ENCODE measurements at regions not wholly inside any gene's neighbourhood (a gene's known extent, or its start where the extent isn't known, plus 50 kb on each side); places are given as distances from the start of the nearest gene placed in this dataset.

- Histone ChIP-seq H3K27me3 (no peaks in the 10 kb centered on the region), H3K9me3 (no peaks in the 10 kb centered on the region), H3K27ac (no peak overlapping the region), H3K4me1 (ENCODE audit: control insufficient read depth in 1 of 2, insufficient read depth in 1 of 2, low read depth in 1 of 2, low read length in 1 of 2) (no peaks in the 10 kb centered on the region), H3K4me3 (ENCODE audit: low read depth in 1 of 2, low read length in 1 of 2) (no peak overlapping the region), H3K36me3 (no peaks in the 10 kb centered on the region)
- TF ChIP-seq CTCF (IDR thresholded peaks at IDR 0.05): no peak
Observed at GRCh38 chr1:221801773-221802516, 60.1 kb upstream of the DUSP10 start.

GRCh38 chr1:221801251-221801661 lies 59.4 kb upstream of the DUSP10 start:
- TF ChIP-seq CTCF (IDR thresholded peaks at IDR 0.05): no peak
- no peaks in the 10 kb centered on the region for H3K4me1 ChIP-seq (ENCODE audit: control insufficient read depth in 1 of 2, insufficient read depth in 1 of 2, low read depth in 1 of 2, low read length in 1 of 2)
- H3K27me3 ChIP-seq: no peaks in the 10 kb centered on the region
- no peaks in the 10 kb centered on the region for H3K36me3 ChIP-seq
- no peaks in the 10 kb centered on the region for H3K9me3 ChIP-seq
- no peak overlapping the region for H3K27ac ChIP-seq
- H3K4me3 ChIP-seq (ENCODE audit: low read depth in 1 of 2, low read length in 1 of 2): no peak overlapping the region

- H3K27me3 ChIP-seq: no peaks in the 10 kb centered on the region
- H3K9me3 ChIP-seq: no peaks in the 10 kb centered on the region
- no peak overlapping the region for H3K4me3 ChIP-seq (ENCODE audit: low read depth in 1 of 2, low read length in 1 of 2)
- no peaks in the 10 kb centered on the region for H3K36me3 ChIP-seq
- H3K27ac ChIP-seq: no peak overlapping the region
- no peak for TF ChIP-seq CTCF (IDR thresholded peaks at IDR 0.05)
- no peaks in the 10 kb centered on the region for H3K4me1 ChIP-seq (ENCODE audit: control insufficient read depth in 1 of 2, insufficient read depth in 1 of 2, low read depth in 1 of 2, low read length in 1 of 2)
Observed at GRCh38 chr1:221800831-221801230, 58.9 kb upstream of the DUSP10 start.

- Histone ChIP-seq H3K27me3 (no peaks in the 10 kb centered on the region), H3K9me3 (no peaks in the 10 kb centered on the region), H3K27ac (no peak overlapping the region), H3K4me3 (ENCODE audit: low read depth in 1 of 2, low read length in 1 of 2) (no peak overlapping the region), H3K36me3 (no peaks in the 10 kb centered on the region), H3K4me1 (ENCODE audit: control insufficient read depth in 1 of 2, insufficient read depth in 1 of 2, low read depth in 1 of 2, low read length in 1 of 2) (no peaks in the 10 kb centered on the region)
- no peak for TF ChIP-seq CTCF (IDR thresholded peaks at IDR 0.05)
Observed at GRCh38 chr1:221797506-221797905, 55.6 kb upstream of the DUSP10 start.

GRCh38 chr1:221796700-221797099 lies 54.8 kb upstream of the DUSP10 start:
- no peaks in the 10 kb centered on the region for H3K36me3 ChIP-seq
- H3K27ac ChIP-seq: no peak overlapping the region
- H3K27me3 ChIP-seq: no peaks in the 10 kb centered on the region
- no peaks in the 10 kb centered on the region for H3K4me1 ChIP-seq (ENCODE audit: control insufficient read depth in 1 of 2, insufficient read depth in 1 of 2, low read depth in 1 of 2, low read length in 1 of 2)
- H3K4me3 ChIP-seq (ENCODE audit: low read depth in 1 of 2, low read length in 1 of 2): no peak overlapping the region
- no peak for TF ChIP-seq CTCF (IDR thresholded peaks at IDR 0.05)
- no peaks in the 10 kb centered on the region for H3K9me3 ChIP-seq

Data from neutrophil (primary cell).